Ovary (tissue), 7 donors: ENCODE measurements at regions not wholly inside any gene's neighbourhood (a gene's known extent, or its start where the extent isn't known, plus 50 kb on each side); places are given as distances from the start of the nearest gene placed in this dataset.

Experiments used
- DNase-seq, 5 donors: peaks; one replicate each; pipeline ENCODE4 v3.0.0-alpha.2; 2019 to 2020
- H3K27ac ChIP-seq, 2 donors: fragments of 200-600 bp; one replicate each; pipeline versions ENCODE4 v1.5.1 to v1.8.0; 2019 to 2022
- H3K27me3 ChIP-seq: fragments of 200-600 bp; one replicate; pipeline ENCODE4 v1.8.0; 2022
- H3K36me3 ChIP-seq: fragments of 200-600 bp; sonication (generic); one replicate; pipeline ENCODE4 v1.5.1; 2019
- H3K4me1 ChIP-seq: one replicate; pipeline ENCODE4 v1.8.1; 2013; ENCODE audit warnings: mild to moderate bottlenecking, moderate library complexity; ENCODE audit not compliant: insufficient read depth
- H3K4me3 ChIP-seq: fragments of 200-600 bp; sonication (generic); one replicate; pipeline ENCODE4 v1.5.1; 2017
- H3K9me3 ChIP-seq, 2 donors: fragments of 200-600 bp in 1 of 2; sonication (generic) in 1 of 2; one replicate each; pipeline versions ENCODE4 v1.5.1 to v1.8.1; 2013 to 2019; ENCODE audit warnings: mild to moderate bottlenecking in 1 of 2, moderate library complexity in 1 of 2
- EP300 ChIP-seq: sonication (generic); formaldehyde crosslinking; IDR thresholded peaks from one replicate; pipeline ENCODE4 v1.6.1; 2017; ENCODE audit warnings: antibody characterized with exemption
- POLR2A ChIP-seq: fragments of 450-650 bp; IDR thresholded peaks from one replicate; pipeline ENCODE4 v1.6.1; 2017; ENCODE audit warnings: antibody characterized with exemption, mild to moderate bottlenecking, moderate library complexity
- whole genome bisulfite sequencing, 3 donors: extraction: QIAGEN DNeasy Blood & Tissue Kit in 1 of 3; methylation state at CpG; one replicate each; pipeline versions ENCODE4 v1.1.5 to v1.1.7; 2013 to 2017; 5-methylcytosine and 5-hydroxymethylcytosine counted together
- intact Hi-C, 4 donors: fragments of 100-400 bp; cut with DNase I; formaldehyde crosslinking; loops; one replicate each; pipeline versions ENCODE4 v1.11.0 to v1.15.1; 2022 to 2023
- TF ChIP-seq, protein P1 (sequence below), 3 donors: fragments of 450-650 bp in 2 of 3; fragments of 200-600 bp in 1 of 3; IDR thresholded peaks; one replicate each; pipeline versions ENCODE4 v1.5.1 to v1.8.0; 2016 to 2022; ENCODE audit warnings: antibody characterized with exemption in 3 of 3, mild to moderate bottlenecking in 1 of 3
- donor health status: DM: no; HTN: no; CAD: no; lungs with moderate emphysema.
- donor health status: DM: no; HTN: no; CAD: no.
- donor health status: Bipolar disorder and iron deficiency.
- donor health status: DM: no; HTN: no; CAD: no.
- donor health status: DM: yes; HTN: yes; CAD: no.

DNA sequence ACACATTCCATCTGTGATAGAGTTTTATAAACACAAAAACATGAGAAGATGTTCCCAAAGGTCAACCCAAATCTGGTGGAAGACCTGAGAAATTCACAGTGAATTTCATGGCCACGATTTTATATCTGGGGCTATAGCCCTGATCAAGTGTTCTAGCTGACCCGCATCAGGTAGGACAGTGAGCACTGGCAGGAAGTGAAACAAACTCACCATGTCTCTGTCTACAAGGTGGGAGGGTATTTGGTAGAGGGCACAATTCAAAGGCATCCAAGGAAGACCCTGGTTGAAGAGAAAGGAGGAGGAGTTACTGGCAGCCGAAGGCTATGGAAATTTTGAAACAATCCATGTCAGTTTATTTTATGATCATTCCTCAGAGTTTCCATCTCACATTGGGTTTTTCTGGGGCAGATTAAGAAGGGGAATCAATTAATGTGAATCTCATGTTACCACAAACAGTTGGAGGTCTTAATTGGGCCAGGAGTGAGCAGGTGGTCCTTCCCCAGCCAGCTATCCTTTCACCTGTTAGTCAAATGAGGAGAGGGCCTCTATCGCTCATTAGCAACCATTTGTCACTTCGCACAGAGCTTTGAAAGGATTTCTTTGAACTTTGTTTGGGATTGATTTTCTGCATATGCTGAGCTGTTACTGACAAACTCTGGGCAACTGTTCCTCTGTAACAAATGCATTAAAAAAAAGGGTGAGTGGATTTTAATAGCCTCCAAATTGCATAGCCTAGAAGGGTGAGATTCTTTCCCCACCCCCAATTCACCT, 612.0 kb upstream of the CLINT1 start:
- Histone ChIP-seq H3K36me3 (no peaks in the 10 kb centered on the region), H3K4me3 (no peak overlapping the region), H3K27ac (no peak overlapping the region), H3K9me3 (no peaks in the 10 kb centered on the region), H3K27me3 (no peaks in the 10 kb centered on the region), H3K4me1 (no peaks in the 10 kb centered on the region)
- TF ChIP-seq, protein P1, sequence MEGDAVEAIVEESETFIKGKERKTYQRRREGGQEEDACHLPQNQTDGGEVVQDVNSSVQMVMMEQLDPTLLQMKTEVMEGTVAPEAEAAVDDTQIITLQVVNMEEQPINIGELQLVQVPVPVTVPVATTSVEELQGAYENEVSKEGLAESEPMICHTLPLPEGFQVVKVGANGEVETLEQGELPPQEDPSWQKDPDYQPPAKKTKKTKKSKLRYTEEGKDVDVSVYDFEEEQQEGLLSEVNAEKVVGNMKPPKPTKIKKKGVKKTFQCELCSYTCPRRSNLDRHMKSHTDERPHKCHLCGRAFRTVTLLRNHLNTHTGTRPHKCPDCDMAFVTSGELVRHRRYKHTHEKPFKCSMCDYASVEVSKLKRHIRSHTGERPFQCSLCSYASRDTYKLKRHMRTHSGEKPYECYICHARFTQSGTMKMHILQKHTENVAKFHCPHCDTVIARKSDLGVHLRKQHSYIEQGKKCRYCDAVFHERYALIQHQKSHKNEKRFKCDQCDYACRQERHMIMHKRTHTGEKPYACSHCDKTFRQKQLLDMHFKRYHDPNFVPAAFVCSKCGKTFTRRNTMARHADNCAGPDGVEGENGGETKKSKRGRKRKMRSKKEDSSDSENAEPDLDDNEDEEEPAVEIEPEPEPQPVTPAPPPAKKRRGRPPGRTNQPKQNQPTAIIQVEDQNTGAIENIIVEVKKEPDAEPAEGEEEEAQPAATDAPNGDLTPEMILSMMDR (IDR thresholded peaks at IDR 0.05): no peak
- TF ChIP-seq EP300 (no peak), POLR2A (no peak)
- DNase-seq: no peak
- intact Hi-C loops: no loop called here
- WGBS, 3 donors: 90 to 94% (median 91%) methylated on average over 5 of the region's 5 CpGs

DNA sequence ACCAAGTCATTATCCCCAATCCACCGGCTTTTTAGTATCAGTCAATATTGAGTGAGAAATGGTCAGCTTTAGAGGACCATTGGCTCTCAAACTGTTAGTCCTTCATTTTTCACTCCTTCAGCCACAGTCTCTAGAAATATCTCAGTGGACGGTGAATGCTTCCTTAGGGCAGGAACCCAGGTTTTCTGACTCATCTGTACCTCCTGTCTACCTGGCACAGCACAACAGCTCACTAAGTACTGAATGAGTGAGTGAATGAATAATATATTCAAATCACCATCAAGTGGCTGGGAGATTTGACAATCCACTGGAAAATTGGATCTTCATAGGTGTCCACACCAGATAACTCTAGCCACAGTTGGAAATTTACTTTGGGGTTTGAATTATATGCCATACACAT, 609.5 kb upstream of the CLINT1 start:
- no peaks in the 10 kb centered on the region for H3K9me3 ChIP-seq
- intact Hi-C loops: loop anchor here in 1 of 4 donors (10.0 kb wide), 1 partner anchor 636 kb away; no protein-coding TSS in a partner anchor
- no peaks in the 10 kb centered on the region for H3K27me3 ChIP-seq
- no peaks in the 10 kb centered on the region for H3K36me3 ChIP-seq
- 88 to 98% (median 89%) methylated on average over 2 of the region's 2 CpGs for WGBS, 3 donors
- no peak overlapping the region for H3K27ac ChIP-seq
- DNase-seq: no peak
- TF ChIP-seq, protein P1 (IDR thresholded peaks at IDR 0.05): no peak
- TF ChIP-seq POLR2A: no peak
- no peak for TF ChIP-seq EP300
- peaks cover 4% of the 10 kb centered on the region for H3K4me1 ChIP-seq
- H3K4me3 ChIP-seq: no peak overlapping the region

DNA sequence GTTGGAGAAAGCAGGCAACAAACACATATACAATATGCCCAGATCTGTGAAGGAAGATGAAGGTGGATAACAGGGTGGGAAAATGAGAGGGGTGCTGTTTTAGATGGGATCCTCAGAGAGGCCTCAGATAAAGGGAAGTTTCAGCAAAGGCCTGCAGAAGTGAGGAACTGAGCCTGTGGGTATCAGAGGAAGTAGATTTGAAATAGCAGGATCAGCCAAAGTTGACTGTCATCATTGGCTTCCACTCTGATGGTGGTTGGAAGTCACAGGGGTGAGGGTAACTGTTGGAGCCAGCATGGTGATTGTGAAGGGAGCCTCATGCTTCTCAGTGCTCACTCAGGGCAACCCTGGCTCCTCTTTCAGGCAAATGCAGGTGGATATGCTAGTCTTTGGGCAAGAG, 607.2 kb upstream of the CLINT1 start:
- Histone ChIP-seq H3K9me3 (no peaks in the 10 kb centered on the region), H3K4me1 (peaks cover 12% of the 10 kb centered on the region), H3K27ac (no peak overlapping the region), H3K36me3 (no peaks in the 10 kb centered on the region), H3K27me3 (no peaks in the 10 kb centered on the region), H3K4me3 (no peak overlapping the region)
- TF ChIP-seq POLR2A: no peak
- TF ChIP-seq, protein P1 (IDR thresholded peaks at IDR 0.05): no peak
- TF ChIP-seq EP300: no peak
- no peak for DNase-seq
- intact Hi-C loops: loop anchor here in 1 of 4 donors (10.0 kb wide), 1 partner anchor 639 kb away; no protein-coding TSS in a partner anchor

DNA sequence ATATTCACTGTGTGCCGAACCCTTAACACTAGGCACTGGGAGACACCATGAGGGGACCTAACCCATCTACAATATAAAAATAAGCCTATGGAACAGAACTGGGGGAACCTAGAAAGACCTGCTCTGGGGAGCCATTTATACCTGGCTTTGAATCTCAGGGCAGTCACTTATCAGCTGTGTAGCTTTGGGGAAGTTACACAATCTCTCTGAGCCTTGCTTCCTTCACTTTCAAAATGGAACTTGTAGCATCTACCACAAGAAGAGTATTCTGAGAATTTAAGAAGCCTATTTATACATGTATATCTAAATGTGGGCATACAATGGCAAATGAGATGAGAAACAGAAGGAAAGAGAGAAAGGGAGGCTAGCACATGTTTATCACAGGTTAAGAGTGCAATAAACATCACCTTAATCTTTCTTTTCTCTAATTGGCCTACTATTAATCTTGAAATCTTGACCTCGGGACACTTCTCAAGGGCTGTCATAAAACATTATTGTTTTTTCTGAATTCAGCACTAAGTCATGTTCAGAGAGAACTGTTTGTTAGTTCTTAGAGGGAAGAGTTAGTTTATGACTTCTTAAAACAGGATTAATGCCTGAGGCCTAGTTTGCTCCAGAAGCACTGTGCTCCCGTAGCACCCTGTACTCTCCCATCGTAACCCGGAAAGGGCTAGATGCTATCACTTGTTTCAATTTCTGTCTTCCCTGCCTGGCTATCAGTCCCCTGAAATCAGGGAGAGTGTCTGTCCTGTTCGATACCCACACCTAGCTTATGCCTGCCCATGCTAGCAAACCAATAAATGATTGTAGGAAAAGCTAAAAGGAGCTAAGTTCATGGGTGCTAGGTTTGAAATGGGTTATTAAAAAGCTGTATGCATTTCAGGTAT, 606.4 kb upstream of the CLINT1 start:
- no peaks in the 10 kb centered on the region for H3K36me3 ChIP-seq
- H3K27ac ChIP-seq: no peak overlapping the region
- no peaks in the 10 kb centered on the region for H3K27me3 ChIP-seq
- no peaks in the 10 kb centered on the region for H3K9me3 ChIP-seq
- TF ChIP-seq, protein P1 (IDR thresholded peaks at IDR 0.05): no peak
- no peak for TF ChIP-seq POLR2A
- no peak for TF ChIP-seq EP300
- peaks cover 13% of the 10 kb centered on the region for H3K4me1 ChIP-seq
- DNase-seq: no peak
- 85 to 93% (median 93%) methylated on average over 6 of the region's 6 CpGs for WGBS, 3 donors
- intact Hi-C loops: loop anchor here in 1 of 4 donors (10.0 kb wide), 1 partner anchor 639 kb away; no protein-coding TSS in a partner anchor
- no peak overlapping the region for H3K4me3 ChIP-seq
